ENCODE measurements at regions not wholly inside any gene's neighbourhood (a gene's known extent, or its start where the extent isn't known, plus 50 kb on each side); places are given as distances from the start of the nearest gene placed in this dataset.

DNA sequence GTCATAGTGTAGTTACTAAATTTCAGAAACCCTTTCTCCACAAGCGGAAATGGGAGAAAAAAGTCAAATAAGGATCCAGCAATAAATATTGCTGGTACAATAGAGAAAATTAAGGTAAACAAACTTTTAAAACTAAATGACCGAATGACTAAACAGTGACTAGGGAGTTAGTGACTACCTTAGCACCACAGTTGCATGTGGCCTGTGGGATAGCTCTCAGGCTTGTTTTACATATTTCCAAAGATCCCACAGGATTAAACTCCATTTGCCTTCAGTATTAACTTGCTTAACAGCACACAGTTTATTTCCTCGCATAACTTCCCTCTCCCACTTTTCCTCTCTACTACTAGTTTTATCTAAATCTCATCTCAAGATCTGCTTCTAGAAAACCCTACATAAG lies 824.3 kb upstream of the KLHL1 start:
- no peak overlapping the region for H3K27ac ChIP-seq (ENCODE audit: control insufficient read depth, insufficient read depth, low read length)
- TF ChIP-seq EZH2 (IDR thresholded peaks at IDR 0.05; ENCODE audit: low read length) (no peak), CTCF (optimal IDR thresholded peaks at IDR 0.05 in 1 of 3, IDR thresholded peaks at IDR 0.05 in 1 of 3, conservative IDR thresholded peaks at IDR 0.05 in 1 of 3; ENCODE audit: extremely low read depth in 1 of 3, insufficient read depth in 2 of 3, low read length in 3 of 3) (no peak)
- H3K4me3 ChIP-seq (ENCODE audit: control insufficient read depth in 2 of 3, extremely low read depth in 1 of 3, insufficient read depth in 2 of 3, low read depth in 1 of 3, low read length in 3 of 3): no peak overlapping the region
- H3K36me3 ChIP-seq (ENCODE audit: control insufficient read depth in 2 of 2, extremely low read depth in 1 of 2, insufficient read depth in 2 of 2, low read length in 2 of 2): no peaks in the 10 kb centered on the region
- H3K9me3 ChIP-seq (ENCODE audit: control insufficient read depth, low read depth, low read length): no peaks in the 10 kb centered on the region
- dilution Hi-C loops (cut with MboI; ENCODE audit: extremely low pct_ligation_motif_present, low sequenced_read_pairs): no loop called here
- no peak overlapping the region for H3K9ac ChIP-seq (ENCODE audit: control insufficient read depth, extremely low read depth, insufficient read depth, low read length)
- H3K9me1 ChIP-seq (ENCODE audit: control insufficient read depth, extremely low read depth, insufficient read depth, low read length): no peaks in the 10 kb centered on the region
- no peaks in the 10 kb centered on the region for H3K27me3 ChIP-seq (ENCODE audit: control insufficient read depth, extremely low read depth, insufficient read depth, low read length)
- no peaks in the 10 kb centered on the region for H3K4me1 ChIP-seq (ENCODE audit: control insufficient read depth, extremely low read depth, insufficient read depth, low read length)
- FAIRE-seq (no peak), DNase-seq (ENCODE audit: low read depth, low spot score) (no peak)
- no peak overlapping the region for H2AFZ ChIP-seq (ENCODE audit: control insufficient read depth, low read length)
- H3K79me2 ChIP-seq (ENCODE audit: control insufficient read depth, insufficient read depth, low read length): no peaks in the 10 kb centered on the region
- no peaks in the 10 kb centered on the region for H4K20me1 ChIP-seq (ENCODE audit: control insufficient read depth, extremely low read depth, insufficient read depth, low read length)
- no peak overlapping the region for H3K4me2 ChIP-seq (ENCODE audit: control insufficient read depth, extremely low read depth, insufficient read depth, low read depth, low read length)

DNA sequence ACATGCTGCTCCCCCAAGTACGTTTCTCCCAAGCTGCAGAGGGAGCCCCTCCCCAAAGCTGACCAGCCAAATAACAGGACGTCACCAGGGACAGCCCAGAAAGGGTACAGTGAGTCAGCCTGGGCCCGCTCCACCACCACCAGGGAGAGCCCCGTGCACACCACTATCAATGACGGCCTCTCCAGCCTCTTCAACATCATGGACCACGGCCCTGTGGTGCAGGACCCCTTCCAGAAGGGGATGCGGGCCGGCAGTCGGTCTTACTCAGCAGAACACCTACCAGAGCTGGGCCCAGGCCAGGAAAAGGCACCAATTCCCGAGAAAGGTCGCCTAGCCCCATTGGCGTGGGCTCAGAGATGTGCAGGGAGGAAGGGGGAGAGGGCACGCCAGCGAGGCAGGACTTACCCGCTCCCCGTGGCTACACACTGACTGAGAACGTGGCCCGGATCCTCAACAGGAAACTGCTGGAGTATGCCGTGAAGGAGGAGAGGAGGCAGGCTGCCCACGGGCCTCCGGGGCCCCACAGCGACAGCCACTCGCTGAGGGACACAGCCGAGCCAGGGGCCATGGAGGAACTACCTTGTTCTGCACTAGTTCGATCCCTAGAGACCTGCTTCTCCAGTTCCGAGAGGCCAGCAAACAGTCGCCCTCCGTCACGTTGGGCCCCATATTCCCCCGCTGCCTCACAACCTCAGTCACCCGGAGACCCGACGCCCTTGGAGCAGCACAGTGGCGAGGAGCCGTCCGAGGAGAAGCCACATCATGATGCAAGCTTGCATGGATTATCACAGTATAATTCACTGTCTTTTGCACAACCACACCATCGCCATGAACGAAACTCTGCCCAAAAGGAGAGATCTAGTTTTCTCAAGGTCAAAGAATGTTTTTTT lies 815.9 kb upstream of the KLHL1 start:
- Histone ChIP-seq H3K4me3 (ENCODE audit: control insufficient read depth in 2 of 3, extremely low read depth in 1 of 3, insufficient read depth in 2 of 3, low read depth in 1 of 3, low read length in 3 of 3) (no peak overlapping the region), H3K9ac (ENCODE audit: control insufficient read depth, extremely low read depth, insufficient read depth, low read length) (no peak overlapping the region), H3K79me2 (ENCODE audit: control insufficient read depth, insufficient read depth, low read length) (no peaks in the 10 kb centered on the region), H3K36me3 (ENCODE audit: control insufficient read depth in 2 of 2, extremely low read depth in 1 of 2, insufficient read depth in 2 of 2, low read length in 2 of 2) (no peaks in the 10 kb centered on the region), H3K27ac (ENCODE audit: control insufficient read depth, insufficient read depth, low read length) (no peak overlapping the region), H3K27me3 (ENCODE audit: control insufficient read depth, extremely low read depth, insufficient read depth, low read length) (no peaks in the 10 kb centered on the region), H4K20me1 (ENCODE audit: control insufficient read depth, extremely low read depth, insufficient read depth, low read length) (no peaks in the 10 kb centered on the region), H2AFZ (ENCODE audit: control insufficient read depth, low read length) (no peak overlapping the region), H3K9me3 (ENCODE audit: control insufficient read depth, low read depth, low read length) (peaks cover 2% of the 10 kb centered on the region), H3K9me1 (ENCODE audit: control insufficient read depth, extremely low read depth, insufficient read depth, low read length) (no peaks in the 10 kb centered on the region), H3K4me2 (ENCODE audit: control insufficient read depth, extremely low read depth, insufficient read depth, low read depth, low read length) (no peak overlapping the region), H3K4me1 (ENCODE audit: control insufficient read depth, extremely low read depth, insufficient read depth, low read length) (no peaks in the 10 kb centered on the region)
- FAIRE-seq (no peak), DNase-seq (ENCODE audit: low read depth, low spot score) (no peak)
- TF ChIP-seq EZH2 (IDR thresholded peaks at IDR 0.05; ENCODE audit: low read length): no peak
- TF ChIP-seq CTCF (optimal IDR thresholded peaks at IDR 0.05 in 1 of 3, IDR thresholded peaks at IDR 0.05 in 1 of 3, conservative IDR thresholded peaks at IDR 0.05 in 1 of 3; ENCODE audit: extremely low read depth in 1 of 3, insufficient read depth in 2 of 3, low read length in 3 of 3): no peak
- dilution Hi-C loops (cut with MboI; ENCODE audit: extremely low pct_ligation_motif_present, low sequenced_read_pairs): no loop called here
